ENCODE measurements at regions not wholly inside any gene's neighbourhood (a gene's known extent, or its start where the extent isn't known, plus 50 kb on each side); places are given as distances from the start of the nearest gene placed in this dataset.

DNA sequence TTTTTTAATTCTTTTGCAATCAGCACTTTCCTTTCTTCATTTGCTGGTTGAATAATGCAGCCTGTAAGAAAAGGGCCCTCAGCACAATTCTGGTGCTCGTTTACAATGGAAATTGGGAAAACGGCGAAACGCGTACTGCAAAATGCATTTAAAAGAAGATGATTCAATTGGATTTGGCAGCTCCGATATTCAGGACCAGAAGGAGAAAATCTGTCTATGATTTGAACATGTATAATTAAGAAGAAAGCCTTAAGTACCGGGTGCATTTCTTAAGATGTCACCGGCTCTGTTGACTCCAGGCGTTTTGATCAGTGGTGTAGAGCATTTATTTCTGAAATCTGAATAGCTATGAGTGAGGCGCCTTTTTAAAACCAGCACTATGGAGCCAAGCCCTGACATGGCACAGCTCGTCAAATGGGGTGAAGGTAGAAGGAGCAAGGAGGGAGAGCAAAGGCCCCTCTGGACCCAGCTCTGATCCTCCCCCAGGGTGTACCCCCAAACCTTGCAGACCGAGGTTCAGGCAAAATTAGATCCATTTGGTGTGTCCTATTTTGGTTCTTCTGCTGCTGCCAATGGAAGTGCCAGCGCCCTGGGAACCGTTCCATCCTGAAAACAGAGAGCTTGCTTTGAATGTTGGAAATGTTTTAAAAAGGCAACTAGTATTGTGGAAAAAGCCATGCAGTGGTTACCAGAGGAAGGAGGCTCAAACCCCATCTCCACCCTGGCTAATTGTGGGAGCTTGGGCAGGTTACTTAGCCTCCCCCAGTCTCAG, 161.4 kb upstream of the RPL38 start:
- Histone ChIP-seq H3K27me3 (ENCODE audit: control insufficient read depth in 3 of 3, insufficient read depth in 3 of 3, low read length in 2 of 3) (no peaks in the 10 kb centered on the region), H3K9ac (ENCODE audit: insufficient read depth in 1 of 2, low read length in 2 of 2) (no peak overlapping the region), H3K27ac (ENCODE audit: low read depth in 1 of 2, low read length in 1 of 2) (no peak overlapping the region), H3K36me3 (ENCODE audit: control insufficient read depth in 4 of 4, insufficient read depth in 4 of 4, low read length in 4 of 4) (no peaks in the 10 kb centered on the region), H3K4me1 (ENCODE audit: control insufficient read depth in 5 of 5, insufficient read depth in 5 of 5, low read length in 5 of 5) (peaks cover 0 to 4% (median 0%) of the 10 kb centered on the region in 5 donors), H3K4me3 (no peak overlapping the region), H3K9me3 (ENCODE audit: control insufficient read depth in 4 of 4, insufficient read depth in 3 of 4, low read length in 3 of 4) (no peaks in the 10 kb centered on the region)
- no peak for TF ChIP-seq CTCF (IDR thresholded peaks at IDR 0.05; ENCODE audit: control extremely low read depth, extremely low read depth)
- ATAC-seq (ENCODE audit: insufficient read depth, low FRiP score): no peak
- 91 to 92% methylated on average over 14 of the region's 14 CpGs for WGBS, 2 donors
- no peak for DNase-seq

GRCh38 chr17:74042744-74043486, 160.6 kb upstream of the RPL38 start:
- H3K9ac ChIP-seq (ENCODE audit: insufficient read depth in 1 of 2, low read length in 2 of 2): no peak overlapping the region
- no peak overlapping the region for H3K27ac ChIP-seq (ENCODE audit: low read depth in 1 of 2, low read length in 1 of 2)
- TF ChIP-seq CTCF (IDR thresholded peaks at IDR 0.05; ENCODE audit: control extremely low read depth, extremely low read depth): no peak
- 74 to 75% methylated on average over 8 of the region's 8 CpGs for WGBS, 2 donors
- peaks cover 0 to 3% (median 0%) of the 10 kb centered on the region in 5 donors for H3K4me1 ChIP-seq (ENCODE audit: control insufficient read depth in 5 of 5, insufficient read depth in 5 of 5, low read length in 5 of 5)
- DNase-seq (no peak), ATAC-seq (ENCODE audit: insufficient read depth, low FRiP score) (no peak)
- no peaks in the 10 kb centered on the region for H3K27me3 ChIP-seq (ENCODE audit: control insufficient read depth in 3 of 3, insufficient read depth in 3 of 3, low read length in 2 of 3)
- no peaks in the 10 kb centered on the region for H3K9me3 ChIP-seq (ENCODE audit: control insufficient read depth in 4 of 4, insufficient read depth in 3 of 4, low read length in 3 of 4)
- no peaks in the 10 kb centered on the region for H3K36me3 ChIP-seq (ENCODE audit: control insufficient read depth in 4 of 4, insufficient read depth in 4 of 4, low read length in 4 of 4)
- H3K4me3 ChIP-seq: no peak overlapping the region

DNA sequence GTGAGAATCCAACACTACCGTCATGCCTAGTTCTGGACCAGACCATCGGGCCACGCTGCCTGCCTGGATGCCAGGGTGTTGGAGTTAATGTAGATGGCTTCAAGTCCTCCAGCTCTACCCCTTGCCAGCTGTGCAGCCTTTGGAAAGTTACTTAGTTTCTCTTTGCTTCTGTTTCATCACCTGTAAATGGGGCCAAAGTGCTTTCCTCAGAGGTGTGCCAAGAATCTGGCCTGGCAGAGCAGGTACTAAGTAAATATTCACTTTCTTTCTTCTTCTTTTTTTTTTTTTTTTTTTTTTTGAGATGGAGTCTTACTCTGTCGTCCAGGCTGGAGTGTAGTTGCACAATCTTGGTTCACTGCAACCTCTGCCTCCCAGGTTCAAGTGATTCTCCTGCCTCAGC, 159.5 kb upstream of the RPL38 start:
- ATAC-seq (ENCODE audit: insufficient read depth, low FRiP score) (no peak), DNase-seq (peak in 1 of 3 donors; percentile 22)
- H3K27me3 ChIP-seq (ENCODE audit: control insufficient read depth in 3 of 3, insufficient read depth in 3 of 3, low read length in 2 of 3): peaks cover 0 to 2% (median 0%) of the 10 kb centered on the region in 3 donors
- H3K27ac ChIP-seq (ENCODE audit: low read depth in 1 of 2, low read length in 1 of 2): no peak overlapping the region
- H3K36me3 ChIP-seq (ENCODE audit: control insufficient read depth in 4 of 4, insufficient read depth in 4 of 4, low read length in 4 of 4): no peaks in the 10 kb centered on the region
- peaks cover 0 to 3% (median 0%) of the 10 kb centered on the region in 5 donors for H3K4me1 ChIP-seq (ENCODE audit: control insufficient read depth in 5 of 5, insufficient read depth in 5 of 5, low read length in 5 of 5)
- TF ChIP-seq CTCF (IDR thresholded peaks at IDR 0.05; ENCODE audit: control extremely low read depth, extremely low read depth): no peak
- H3K9me3 ChIP-seq (ENCODE audit: control insufficient read depth in 4 of 4, insufficient read depth in 3 of 4, low read length in 3 of 4): no peaks in the 10 kb centered on the region
- no peak overlapping the region for H3K4me3 ChIP-seq
- 57 to 78% methylated on average over 4 of the region's 4 CpGs for WGBS, 2 donors
- no peak overlapping the region for H3K9ac ChIP-seq (ENCODE audit: insufficient read depth in 1 of 2, low read length in 2 of 2)

Measured in lung (tissue), 11 donors.